SK-N-SH (cell line): ENCODE measurements at regions not wholly inside any gene's neighbourhood (a gene's known extent, or its start where the extent isn't known, plus 50 kb on each side); places are given as distances from the start of the nearest gene placed in this dataset.

Experiments used
- CTCF ChIA-PET: fragments of 300-600, 350-600 bp; formaldehyde crosslinking; extraction: SDS; loops from one replicate; lab custom pipeline; 2021; lab: Yijun Ruan, JAX
- POLR2A ChIA-PET: fragments of 350-600 bp; sonication (Branson Sonifier 250); formaldehyde crosslinking; extraction: SDS; loops from one replicate; lab custom pipeline; 2020; ENCODE audit warnings: antibody characterized with exemption, inconsistent platforms; lab: Yijun Ruan, JAX
- DNase-seq: peaks from one replicate; pipeline ENCODE4 v3.0.0; 2012
- H2AFZ ChIP-seq: fragments of 200-600 bp; sonication (generic); 2 replicates; pipeline ENCODE4 v1.8.1; 2016; ENCODE audit warnings: antibody characterized with exemption, mild to moderate bottlenecking, low read depth
- H3F3A ChIP-seq: fragments of 200-600 bp; sonication (generic); replicated peaks from 2 replicates; pipeline ENCODE3; 2016; ENCODE audit warnings: antibody characterized with exemption, mild to moderate bottlenecking; ENCODE audit not compliant: insufficient read depth
- H3K27ac ChIP-seq, 2 experiments: fragments of 200-500 bp in 1 of 2; fragments of 200-600 bp in 1 of 2; sonication (Bioruptor generic) in 1 of 2; sonication (generic), shearing (Covaris generic) in 1 of 2; 2 replicates each; pipeline versions ENCODE4 v1.5.1 to v1.6.1; 2014 to 2016; ENCODE audit warnings: low read depth in 2 of 2, inconsistent platforms in 1 of 2, low read length in 1 of 2, mild to moderate bottlenecking in 1 of 2, mixed read lengths in 1 of 2
- H3K27me3 ChIP-seq: fragments of 200-600 bp; sonication (generic), shearing (Covaris generic); 2 replicates; pipeline ENCODE4 v1.6.1; 2016; ENCODE audit warnings: mixed run types; ENCODE audit not compliant: insufficient read depth
- H3K36me3 ChIP-seq, 2 experiments: fragments of 200-500 bp in 1 of 2; fragments of 200-600 bp in 1 of 2; sonication (Bioruptor generic) in 1 of 2; sonication (generic) in 1 of 2; replicated peaks in 1 of 2; 2 replicates each; pipeline versions ENCODE3 to v1.5.1; 2014 to 2016; ENCODE audit warnings: low read length in 1 of 2, mild to moderate bottlenecking in 1 of 2; ENCODE audit not compliant: insufficient read depth in 2 of 2, control insufficient read depth in 1 of 2
- H3K4me1 ChIP-seq, 2 experiments: fragments of 200-500 bp in 1 of 2; fragments of 200-600 bp in 1 of 2; sonication (Bioruptor generic) in 1 of 2; sonication (generic), shearing (Covaris generic) in 1 of 2; 2 replicates each; pipeline versions ENCODE4 v1.5.1 to v1.6.1; 2014 to 2016; ENCODE audit warnings: low read depth in 1 of 2, low read length in 1 of 2, mixed run types in 1 of 2; ENCODE audit not compliant: insufficient read depth in 2 of 2, control insufficient read depth in 1 of 2
- H3K4me2 ChIP-seq: fragments of 200-600 bp; sonication (generic), shearing (Covaris generic); 2 replicates; pipeline ENCODE4 v1.6.1; 2017; ENCODE audit warnings: mixed run types
- H3K4me3 ChIP-seq, 2 experiments: fragments of 200-500 bp in 1 of 2; fragments of 200-600 bp in 1 of 2; sonication (Bioruptor generic) in 1 of 2; sonication (generic), shearing (Covaris generic) in 1 of 2; 2 replicates each; pipeline versions ENCODE4 v1.5.1 to v1.8.1; 2014 to 2016; ENCODE audit warnings: low read depth in 2 of 2, inconsistent platforms in 1 of 2, low read length in 1 of 2, mild to moderate bottlenecking in 1 of 2, mixed read lengths in 1 of 2, moderate library complexity in 1 of 2
- H3K79me2 ChIP-seq: fragments of 200-600 bp; sonication (generic); 2 replicates; pipeline ENCODE4 v1.8.1; 2017; ENCODE audit warnings: mild to moderate bottlenecking; ENCODE audit not compliant: insufficient read depth
- H3K9ac ChIP-seq: fragments of 200-600 bp; sonication (generic); 2 replicates; pipeline ENCODE4 v1.6.1; 2017; ENCODE audit warnings: mixed run types
- H3K9me2 ChIP-seq: fragments of 200-600 bp; sonication (generic); 2 replicates; pipeline ENCODE4 v1.6.1; 2017; ENCODE audit warnings: mixed run types
- H3K9me3 ChIP-seq: fragments of 200-600 bp; sonication (generic); 2 replicates; pipeline ENCODE4 v1.6.1; 2017; ENCODE audit warnings: mixed run types, mild to moderate bottlenecking, moderate library complexity
- H4K20me1 ChIP-seq: fragments of 200-600 bp; sonication (generic); 2 replicates; pipeline ENCODE4 v1.6.1; 2017; ENCODE audit warnings: mild to moderate bottlenecking, mixed run types; ENCODE audit not compliant: insufficient read depth
- FOXM1 ChIP-seq: IDR thresholded peaks from 2 replicates; pipeline ENCODE4 v1.4.0; 2012; ENCODE audit warnings: low read depth, mild to moderate bottlenecking
- MEF2A ChIP-seq: IDR thresholded peaks from 2 replicates; pipeline ENCODE4 v1.4.0; 2012; ENCODE audit warnings: low read depth, borderline replicate concordance
- NFIC ChIP-seq: IDR thresholded peaks from 2 replicates; pipeline ENCODE4 v1.4.0; 2012; ENCODE audit warnings: borderline replicate concordance
- NRF1 ChIP-seq: IDR thresholded peaks from 2 replicates; pipeline ENCODE4 v1.6.1; 2012; ENCODE audit warnings: low read depth, mild to moderate bottlenecking, low read length
- RAD21 ChIP-seq: IDR thresholded peaks from 2 replicates; pipeline ENCODE4 v1.6.1; 2012; ENCODE audit warnings: mild to moderate bottlenecking, low read length
- RCOR1 ChIP-seq: fragments of 150-350 bp; IDR thresholded peaks from 2 replicates; pipeline ENCODE4 v1.6.1; 2017; ENCODE audit warnings: antibody characterized with exemption, low read length
- RXRA ChIP-seq: IDR thresholded peaks from 2 replicates; pipeline ENCODE4 v1.4.0; 2012; ENCODE audit warnings: low read depth, mild to moderate bottlenecking, borderline replicate concordance
- TEAD4 ChIP-seq: IDR thresholded peaks from 2 replicates; pipeline ENCODE4 v1.4.0; 2012; ENCODE audit warnings: mild to moderate bottlenecking, borderline replicate concordance; ENCODE audit not compliant: insufficient read depth
- WGBS: methylation state at CpG from one replicate; pipeline ENCODE4 v1.1.6; 2017; ENCODE audit warnings: low lambda C conversion rate; 5-methylcytosine and 5-hydroxymethylcytosine counted together
- TF ChIP-seq, protein P1 (sequence below): IDR thresholded peaks from 2 replicates; pipeline ENCODE4 v1.4.0; 2012; ENCODE audit warnings: low read depth, borderline replicate concordance
- TF ChIP-seq, protein P2 (sequence below): fragments of 200-600 bp; sonication (generic); IDR thresholded peaks from 2 replicates; pipeline ENCODE4 v1.6.1; 2017; ENCODE audit warnings: antibody characterized with exemption, mild to moderate bottlenecking, moderate library complexity
- TF ChIP-seq, protein P3 (sequence below): IDR thresholded peaks from 2 replicates; pipeline ENCODE4; 2012
- TF ChIP-seq, protein P4 (sequence below): IDR thresholded peaks from 2 replicates; pipeline ENCODE4 v1.4.0; 2012; ENCODE audit warnings: low read depth
- TF ChIP-seq, protein P5 (sequence below): fragments of 150-350 bp; IDR thresholded peaks from 2 replicates; pipeline ENCODE4 v1.6.1; 2017; ENCODE audit warnings: antibody characterized with exemption, low read length, low read depth, borderline replicate concordance

DNA sequence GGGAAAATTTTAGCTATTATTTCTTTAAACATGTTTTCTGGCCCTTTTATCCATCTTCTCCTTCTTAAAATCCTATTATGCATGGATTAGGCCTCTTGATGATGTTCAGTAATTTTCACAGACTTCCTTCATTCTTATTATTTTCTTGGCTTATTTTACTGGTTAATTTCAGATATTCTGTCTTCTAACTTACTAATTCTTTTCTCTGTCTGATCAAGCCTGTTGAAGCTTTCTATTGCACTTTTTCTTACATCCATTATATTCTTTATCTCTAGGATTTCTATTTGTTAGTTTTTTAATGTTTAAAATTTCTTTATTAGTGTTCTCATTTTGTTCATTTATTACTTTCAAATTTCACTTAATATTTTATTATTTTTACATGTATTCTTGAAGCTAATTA, 105.3 kb upstream of the GALNT13 start (continued):
- TF ChIP-seq, protein P1, sequence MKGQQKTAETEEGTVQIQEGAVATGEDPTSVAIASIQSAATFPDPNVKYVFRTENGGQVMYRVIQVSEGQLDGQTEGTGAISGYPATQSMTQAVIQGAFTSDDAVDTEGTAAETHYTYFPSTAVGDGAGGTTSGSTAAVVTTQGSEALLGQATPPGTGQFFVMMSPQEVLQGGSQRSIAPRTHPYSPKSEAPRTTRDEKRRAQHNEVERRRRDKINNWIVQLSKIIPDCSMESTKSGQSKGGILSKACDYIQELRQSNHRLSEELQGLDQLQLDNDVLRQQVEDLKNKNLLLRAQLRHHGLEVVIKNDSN = no peak

DNA sequence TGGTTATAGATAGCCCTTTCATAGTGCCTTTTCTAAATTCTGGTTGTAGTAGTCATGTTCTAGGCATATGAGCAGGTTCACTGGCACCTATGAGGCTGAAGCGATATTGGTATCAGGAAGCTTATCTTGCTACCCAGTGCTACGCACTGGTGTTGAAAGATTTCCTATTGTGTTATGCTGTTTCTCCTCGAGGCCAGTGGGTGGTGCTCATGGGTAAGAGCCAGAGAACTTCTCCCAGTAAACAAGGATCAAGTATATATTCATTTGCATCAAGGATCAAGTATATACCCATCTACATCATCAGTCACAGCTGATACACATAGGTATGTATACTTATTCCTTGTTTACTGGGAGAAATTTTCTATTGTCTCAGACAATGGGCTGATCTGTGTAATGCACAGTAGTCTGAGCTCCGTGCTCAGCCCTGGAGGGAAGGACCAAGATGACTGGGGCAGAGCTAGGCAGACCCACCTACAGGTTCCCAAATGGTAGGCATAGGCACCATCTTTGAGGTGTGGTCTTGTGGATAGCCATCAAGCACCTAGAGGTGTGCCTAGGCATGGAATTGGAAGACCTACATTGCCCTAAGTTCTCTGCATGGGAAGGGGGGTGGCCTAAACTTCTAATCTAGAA, 101.2 kb upstream of the GALNT13 start:
- no peak overlapping the region for H2AFZ ChIP-seq
- no peaks in the 10 kb centered on the region for H3F3A ChIP-seq
- whole genome bisulfite sequencing = 31% methylated on average over 4 of the region's 4 CpGs
- peaks cover 8% of the 10 kb centered on the region; the same call in 1 of the 2 replicates for H3K9me3 ChIP-seq
- H3K4me1 ChIP-seq = no peaks in the 10 kb centered on the region
- H3K9me2 ChIP-seq = no peaks in the 10 kb centered on the region
- no peaks in the 10 kb centered on the region for H3K27me3 ChIP-seq
- ChIA-PET CTCF (interaction anchor here (0.6 to 1.8 kb wide), 5 partner anchors 13 to 605 kb away, joined by 3 to 7 read pairs (median 4); no protein-coding TSS in a partner anchor), POLR2A (no interaction called here)
- peak; percentile 53 for TF ChIP-seq RAD21
- TF ChIP-seq TEAD4 = no peak
- no peak for TF ChIP-seq NFIC
- TF ChIP-seq, protein P2, sequence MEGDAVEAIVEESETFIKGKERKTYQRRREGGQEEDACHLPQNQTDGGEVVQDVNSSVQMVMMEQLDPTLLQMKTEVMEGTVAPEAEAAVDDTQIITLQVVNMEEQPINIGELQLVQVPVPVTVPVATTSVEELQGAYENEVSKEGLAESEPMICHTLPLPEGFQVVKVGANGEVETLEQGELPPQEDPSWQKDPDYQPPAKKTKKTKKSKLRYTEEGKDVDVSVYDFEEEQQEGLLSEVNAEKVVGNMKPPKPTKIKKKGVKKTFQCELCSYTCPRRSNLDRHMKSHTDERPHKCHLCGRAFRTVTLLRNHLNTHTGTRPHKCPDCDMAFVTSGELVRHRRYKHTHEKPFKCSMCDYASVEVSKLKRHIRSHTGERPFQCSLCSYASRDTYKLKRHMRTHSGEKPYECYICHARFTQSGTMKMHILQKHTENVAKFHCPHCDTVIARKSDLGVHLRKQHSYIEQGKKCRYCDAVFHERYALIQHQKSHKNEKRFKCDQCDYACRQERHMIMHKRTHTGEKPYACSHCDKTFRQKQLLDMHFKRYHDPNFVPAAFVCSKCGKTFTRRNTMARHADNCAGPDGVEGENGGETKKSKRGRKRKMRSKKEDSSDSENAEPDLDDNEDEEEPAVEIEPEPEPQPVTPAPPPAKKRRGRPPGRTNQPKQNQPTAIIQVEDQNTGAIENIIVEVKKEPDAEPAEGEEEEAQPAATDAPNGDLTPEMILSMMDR = 0 out of 2 replicates have a peak, but pooled peaks have one; percentile 12
- no peak for TF ChIP-seq FOXM1
- H3K27ac ChIP-seq = no peak overlapping the region
- peak; percentile 4 for DNase-seq
- no peak overlapping the region for H3K4me3 ChIP-seq
- H4K20me1 ChIP-seq = no peaks in the 10 kb centered on the region
- no peaks in the 10 kb centered on the region for H3K36me3 ChIP-seq
- H3K79me2 ChIP-seq = no peaks in the 10 kb centered on the region
- no peak overlapping the region for H3K9ac ChIP-seq
- H3K4me2 ChIP-seq = no peak overlapping the region

DNA sequence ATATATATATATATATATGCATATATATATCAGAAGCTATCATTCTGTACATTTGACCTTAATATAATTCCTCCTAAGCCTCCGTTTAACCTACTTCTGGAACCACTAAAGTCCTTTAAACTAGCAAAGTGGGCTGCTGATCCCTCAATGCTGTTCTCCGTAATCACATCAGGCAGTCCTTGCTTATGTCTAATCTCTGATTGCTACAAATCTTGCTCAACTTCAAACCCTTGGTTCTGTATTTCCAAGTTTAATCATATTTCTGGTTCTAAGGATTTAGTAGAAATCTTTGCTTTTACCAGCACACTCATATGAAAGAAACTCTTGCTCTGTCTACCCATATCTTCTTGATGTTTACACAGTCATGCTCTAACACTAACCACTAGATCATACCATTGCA, 91.5 kb upstream of the GALNT13 start:
- ChIA-PET CTCF (no interaction called here), POLR2A (no interaction called here)
- H3K36me3 ChIP-seq = no peaks in the 10 kb centered on the region
- 27% methylated on average over 2 of the region's 2 CpGs for WGBS
- no peaks in the 10 kb centered on the region for H3K79me2 ChIP-seq
- H3F3A ChIP-seq = no peaks in the 10 kb centered on the region
- DNase-seq = no peak
- no peak overlapping the region for H2AFZ ChIP-seq
- TF ChIP-seq, protein P2 = no peak
- TF ChIP-seq, protein P3, sequence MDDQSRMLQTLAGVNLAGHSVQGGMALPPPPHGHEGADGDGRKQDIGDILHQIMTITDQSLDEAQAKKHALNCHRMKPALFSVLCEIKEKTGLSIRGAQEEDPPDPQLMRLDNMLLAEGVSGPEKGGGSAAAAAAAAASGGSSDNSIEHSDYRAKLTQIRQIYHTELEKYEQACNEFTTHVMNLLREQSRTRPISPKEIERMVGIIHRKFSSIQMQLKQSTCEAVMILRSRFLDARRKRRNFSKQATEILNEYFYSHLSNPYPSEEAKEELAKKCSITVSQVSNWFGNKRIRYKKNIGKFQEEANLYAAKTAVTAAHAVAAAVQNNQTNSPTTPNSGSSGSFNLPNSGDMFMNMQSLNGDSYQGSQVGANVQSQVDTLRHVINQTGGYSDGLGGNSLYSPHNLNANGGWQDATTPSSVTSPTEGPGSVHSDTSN = no peak
- TF ChIP-seq RXRA (no peak), RCOR1 (no peak), MEF2A (no peak), NRF1 (no peak), TEAD4 (no peak)
- TF ChIP-seq, protein P4, sequence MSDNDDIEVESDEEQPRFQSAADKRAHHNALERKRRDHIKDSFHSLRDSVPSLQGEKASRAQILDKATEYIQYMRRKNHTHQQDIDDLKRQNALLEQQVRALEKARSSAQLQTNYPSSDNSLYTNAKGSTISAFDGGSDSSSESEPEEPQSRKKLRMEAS = no peak
- TF ChIP-seq, protein P5, sequence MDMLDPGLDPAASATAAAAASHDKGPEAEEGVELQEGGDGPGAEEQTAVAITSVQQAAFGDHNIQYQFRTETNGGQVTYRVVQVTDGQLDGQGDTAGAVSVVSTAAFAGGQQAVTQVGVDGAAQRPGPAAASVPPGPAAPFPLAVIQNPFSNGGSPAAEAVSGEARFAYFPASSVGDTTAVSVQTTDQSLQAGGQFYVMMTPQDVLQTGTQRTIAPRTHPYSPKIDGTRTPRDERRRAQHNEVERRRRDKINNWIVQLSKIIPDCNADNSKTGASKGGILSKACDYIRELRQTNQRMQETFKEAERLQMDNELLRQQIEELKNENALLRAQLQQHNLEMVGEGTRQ = no peak
- H3K4me1 ChIP-seq = no peaks in the 10 kb centered on the region
- H3K4me3 ChIP-seq = no peak overlapping the region
- H3K27me3 ChIP-seq = no peaks in the 10 kb centered on the region
- no peaks in the 10 kb centered on the region for H3K9me3 ChIP-seq
- no peaks in the 10 kb centered on the region for H4K20me1 ChIP-seq
- no peak overlapping the region for H3K27ac ChIP-seq
- H3K4me2 ChIP-seq = no peak overlapping the region
- no peak overlapping the region for H3K9ac ChIP-seq
- no peaks in the 10 kb centered on the region for H3K9me2 ChIP-seq
